ENCODE measurements at regions not wholly inside any gene's neighbourhood (a gene's known extent, or its start where the extent isn't known, plus 50 kb on each side); places are given as distances from the start of the nearest gene placed in this dataset.
A peak's percentile ranks its signal among the peaks of the same experiment; 100 is the strongest.
"Not testable (repeated sequence)": the region's sequence is repeated elsewhere in the genome, so short reads cannot be mapped to it uniquely, and the experiment has no call there.

DNA sequence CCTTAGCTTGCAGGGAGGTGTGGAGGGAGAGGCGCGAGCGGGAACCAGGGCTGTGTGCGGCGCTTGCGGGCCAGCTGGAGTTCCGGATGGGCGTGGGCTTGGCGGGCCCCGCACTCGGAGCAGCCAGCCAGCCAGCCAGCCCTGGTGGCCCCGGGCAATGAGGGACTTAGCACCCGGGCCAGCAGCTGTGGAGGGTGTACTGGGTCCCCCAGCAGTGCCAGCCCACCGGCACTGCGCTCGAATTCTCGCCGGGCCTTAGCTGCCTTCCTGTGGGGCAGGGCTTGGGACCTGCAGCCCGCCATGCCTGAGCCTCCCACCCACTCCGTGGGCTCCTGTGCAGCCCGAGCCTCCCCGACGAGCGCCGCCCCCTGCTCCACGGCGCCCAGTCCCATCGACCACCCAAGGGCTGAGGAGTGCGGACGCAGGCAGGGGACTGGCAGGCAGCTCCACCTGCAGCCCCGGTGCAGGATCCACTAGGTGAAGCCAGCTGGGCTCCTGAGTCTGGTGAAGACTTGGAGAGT lies 462.2 kb downstream of the ACTL7B start:
- DNase-seq, result not testable (repeated sequence)

DNA sequence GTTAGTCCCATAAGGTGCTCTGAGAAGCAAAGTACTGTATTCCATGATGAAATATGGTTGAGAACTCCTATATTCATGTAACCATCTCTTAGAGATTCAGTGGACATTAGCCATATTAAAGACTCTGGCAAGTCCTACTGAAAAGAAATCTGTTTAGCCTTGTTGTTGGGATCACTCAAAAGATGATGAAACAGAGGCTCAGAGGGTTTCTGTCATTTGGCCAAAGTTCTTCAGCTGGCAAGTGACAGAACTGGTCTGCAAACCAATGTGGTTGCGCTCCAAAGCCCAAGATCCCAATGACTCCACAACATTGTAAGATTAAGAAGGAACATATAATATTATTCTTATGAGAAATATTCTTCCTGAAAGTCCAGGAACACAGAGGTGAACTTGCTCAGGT lies 462.9 kb downstream of the ACTL7B start:
- DNase-seq, result no peak

DNA sequence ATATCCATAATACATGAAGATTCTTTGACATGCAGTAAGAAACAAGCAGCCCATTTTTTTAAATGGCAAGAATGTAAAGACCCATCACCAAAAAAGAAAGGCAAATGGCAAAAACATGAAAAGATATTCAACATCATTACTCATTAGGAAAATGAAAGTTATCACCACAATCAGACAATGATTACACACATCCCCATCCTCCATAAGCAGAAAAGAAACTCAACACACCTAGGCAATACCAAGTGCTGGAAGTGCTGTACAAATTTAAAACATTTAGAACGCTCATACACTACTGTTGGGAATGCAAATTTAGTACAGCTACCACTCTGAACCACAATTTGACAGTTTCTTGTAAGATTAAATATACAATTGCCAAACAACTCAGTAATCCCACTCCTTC lies 466.7 kb downstream of the ACTL7B start:
- no peak for DNase-seq

DNA sequence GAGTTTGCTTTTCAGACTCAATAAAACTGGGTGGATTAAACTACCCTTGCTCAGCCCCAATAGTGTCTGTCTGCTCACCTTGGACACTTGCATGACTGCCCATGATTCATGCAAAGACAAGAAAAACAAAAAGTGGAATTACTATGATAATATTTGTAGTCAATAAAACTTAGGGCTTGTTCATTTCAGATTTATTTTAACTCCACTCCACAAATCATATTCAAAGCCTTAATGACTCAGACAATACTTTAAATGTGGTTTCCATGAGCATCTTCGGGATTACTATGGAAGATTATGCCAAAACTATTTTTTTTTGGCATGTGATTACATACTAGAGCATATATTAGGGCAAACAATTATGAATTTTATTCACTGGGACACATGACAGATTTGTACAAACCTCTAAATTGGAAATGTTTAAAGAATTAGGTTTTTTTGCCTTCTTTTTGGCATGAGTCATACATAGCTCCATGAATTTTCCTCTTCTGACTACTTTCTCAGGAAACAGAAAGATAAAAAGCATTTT lies 468.9 kb downstream of the ACTL7B start:
- no peak for DNase-seq

DNA sequence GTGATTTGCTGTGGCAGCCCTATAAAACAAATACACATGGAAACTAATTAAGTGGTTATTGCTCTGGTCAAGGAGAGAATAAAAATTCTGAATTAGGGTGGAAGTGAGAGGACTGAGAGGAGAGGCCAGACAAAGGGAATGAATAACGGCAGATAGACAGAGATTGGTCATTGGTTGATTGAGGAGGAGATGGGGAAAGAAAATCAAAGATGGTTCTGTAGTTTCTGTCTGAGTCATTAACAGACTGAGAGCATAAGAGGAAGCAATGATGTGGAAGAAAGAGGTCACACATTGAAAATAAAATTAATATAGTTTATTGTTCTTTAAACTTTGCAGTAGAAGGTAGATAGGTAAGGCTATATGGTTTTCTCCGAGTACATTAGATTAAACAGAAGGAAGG lies 469.8 kb downstream of the ACTL7B start:
- DNase-seq, result no peak

DNA sequence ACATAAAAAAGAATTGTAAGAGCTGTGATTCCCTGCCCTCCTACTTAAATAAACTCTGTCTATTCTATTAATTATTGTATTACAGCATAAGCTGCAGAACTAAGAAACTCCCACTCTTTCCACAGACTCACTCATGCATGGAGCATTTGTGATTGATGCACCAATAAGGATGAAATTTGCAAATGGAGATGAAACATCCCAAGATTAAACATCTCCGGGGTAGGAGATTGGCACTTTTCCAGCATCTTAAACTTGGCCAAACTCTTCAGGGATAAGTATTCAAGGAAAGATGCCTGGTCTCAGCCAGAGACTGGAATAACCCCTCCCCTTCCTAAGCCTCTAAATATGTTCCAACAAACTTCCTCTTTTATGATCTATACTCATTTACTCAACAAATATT lies 472.0 kb downstream of the ACTL7B start:
- no peak for DNase-seq

DNA sequence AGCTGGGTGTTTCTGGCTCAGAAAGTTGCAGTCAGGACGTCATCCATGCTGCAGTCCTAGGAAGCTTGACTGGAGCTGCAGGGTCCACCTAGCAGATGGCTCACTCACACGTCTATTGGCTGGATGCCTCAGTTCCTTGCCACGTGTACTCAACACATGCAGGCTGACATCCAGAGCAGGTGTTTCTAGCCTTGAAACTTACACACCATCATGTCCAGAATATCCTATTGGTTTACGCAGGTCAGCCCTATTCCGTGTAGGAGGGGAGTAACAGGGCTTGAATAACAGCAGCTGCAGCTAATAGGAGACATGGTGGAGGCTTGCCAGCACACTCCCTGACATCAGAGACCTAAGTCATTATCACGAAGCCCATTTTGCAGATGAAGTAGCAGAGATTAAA lies 473.5 kb downstream of the ACTL7B start:
- no peak for DNase-seq

DNA sequence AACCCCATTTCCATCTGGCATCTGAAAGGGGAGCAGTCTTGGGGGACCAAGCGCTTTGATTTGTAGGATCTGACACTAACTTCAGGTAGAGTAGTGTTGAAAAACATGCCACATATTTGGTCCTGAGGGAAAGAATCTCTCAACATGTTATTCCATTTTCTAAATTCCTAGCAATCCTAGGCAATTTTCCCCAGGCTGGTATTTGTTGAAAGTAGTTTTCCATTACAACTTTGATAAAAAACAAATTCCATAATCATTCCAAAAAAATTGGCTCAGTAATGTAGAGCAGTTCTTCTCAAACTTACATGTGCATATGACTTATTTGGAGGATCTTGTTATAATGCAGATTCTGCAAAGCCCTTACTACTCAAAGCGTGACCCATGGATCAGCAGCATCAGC lies 477.9 kb downstream of the ACTL7B start:
- DNase-seq, result no peak

DNA sequence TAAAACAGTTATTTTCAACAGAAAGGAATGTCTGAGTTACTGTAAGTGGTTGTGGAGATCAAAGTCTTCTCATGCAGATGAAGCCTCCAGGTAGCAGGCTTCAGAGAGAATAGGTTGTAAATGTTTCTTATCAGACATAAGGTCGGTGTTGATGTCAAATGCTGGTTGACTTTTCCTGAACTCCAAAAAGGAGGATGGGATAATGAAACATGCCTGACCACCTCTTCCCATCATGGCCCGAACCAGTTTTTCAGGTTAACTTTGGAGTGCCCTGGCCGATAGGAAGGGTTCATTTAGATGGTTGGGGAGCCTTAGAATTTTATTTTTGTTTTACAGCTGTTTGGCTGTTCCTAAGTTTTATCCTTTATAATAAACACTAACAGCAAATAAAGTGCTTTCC lies 478.4 kb downstream of the ACTL7B start:
- DNase-seq, result no peak

DNA sequence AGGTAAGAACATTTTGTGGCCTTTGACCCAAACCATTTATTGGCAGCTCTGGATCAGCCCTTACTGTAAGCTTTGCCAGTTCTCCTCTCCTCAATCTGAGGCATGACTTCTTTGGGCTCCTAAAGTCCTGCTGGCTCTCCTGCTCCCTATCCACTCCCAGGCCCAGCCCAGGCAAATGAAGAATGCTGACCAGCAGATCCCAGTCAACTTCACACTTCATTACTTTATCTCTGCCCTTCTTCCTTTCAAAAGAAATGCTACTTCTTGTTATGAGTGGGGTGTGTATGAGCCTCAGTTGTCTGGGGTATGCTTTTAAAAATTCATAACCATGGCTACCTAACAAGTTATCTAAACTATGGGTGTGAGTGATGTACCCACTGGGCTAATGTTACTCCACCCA lies 479.6 kb downstream of the ACTL7B start:
- DNase-seq, result no peak

DNA sequence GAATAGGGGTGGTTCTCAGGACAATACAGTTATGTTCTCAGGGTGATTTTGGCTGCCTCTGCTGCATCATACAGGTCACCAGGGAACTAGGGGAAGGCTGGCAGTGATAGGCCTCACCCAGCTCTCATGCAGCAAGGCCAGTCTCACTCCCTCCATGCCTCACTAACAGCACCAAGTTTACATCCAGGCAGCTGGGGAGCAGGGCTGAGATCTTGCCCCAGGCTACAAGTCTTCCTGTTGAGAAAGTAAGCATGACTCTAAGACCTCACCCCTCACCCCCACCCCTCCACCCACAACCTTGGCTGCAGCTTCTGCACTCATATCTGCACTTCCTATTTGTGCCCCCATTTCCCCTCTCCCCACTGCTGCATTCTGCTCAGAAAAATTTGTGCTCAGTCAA lies 481.2 kb downstream of the ACTL7B start:
- DNase-seq, result no peak

DNA sequence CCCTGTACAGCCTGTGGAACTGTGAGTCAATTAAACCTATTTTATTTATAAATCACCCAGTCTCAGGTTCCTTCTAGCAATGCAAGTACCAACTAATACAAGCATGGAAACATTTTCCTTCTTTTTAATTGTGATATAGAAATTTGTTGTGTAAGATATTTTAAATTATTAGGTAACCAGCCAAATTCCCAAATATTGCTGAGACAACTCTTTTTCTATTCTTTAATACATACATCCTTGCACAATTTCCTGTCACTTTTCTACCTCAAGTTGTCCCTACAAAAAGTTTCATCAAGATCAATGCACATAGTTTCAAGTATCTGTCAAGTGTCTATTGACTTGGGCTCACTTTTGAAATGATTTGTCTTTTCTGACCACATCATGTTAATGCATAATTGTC lies 488.6 kb downstream of the ACTL7B start:
- DNase-seq, result no peak

DNA sequence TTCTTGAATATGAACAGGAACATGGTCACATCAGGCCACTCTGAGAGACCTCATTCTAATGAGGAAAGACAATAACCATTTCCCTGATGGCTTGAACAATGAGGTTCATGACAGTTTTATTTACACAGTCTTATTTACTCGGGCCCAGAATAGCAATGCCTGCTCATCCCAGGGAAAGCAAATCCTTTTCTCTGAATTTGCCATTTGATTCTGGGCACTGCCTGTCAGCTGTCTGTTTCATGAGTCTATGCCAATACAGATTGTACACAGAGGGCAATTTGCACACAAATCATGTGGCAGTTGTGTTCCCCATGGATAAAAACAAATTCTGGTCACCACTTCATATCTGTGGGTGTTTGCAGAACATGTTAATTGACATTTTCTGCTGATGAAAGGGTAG lies 492.5 kb downstream of the ACTL7B start:
- peak; percentile 92 for DNase-seq

DNA sequence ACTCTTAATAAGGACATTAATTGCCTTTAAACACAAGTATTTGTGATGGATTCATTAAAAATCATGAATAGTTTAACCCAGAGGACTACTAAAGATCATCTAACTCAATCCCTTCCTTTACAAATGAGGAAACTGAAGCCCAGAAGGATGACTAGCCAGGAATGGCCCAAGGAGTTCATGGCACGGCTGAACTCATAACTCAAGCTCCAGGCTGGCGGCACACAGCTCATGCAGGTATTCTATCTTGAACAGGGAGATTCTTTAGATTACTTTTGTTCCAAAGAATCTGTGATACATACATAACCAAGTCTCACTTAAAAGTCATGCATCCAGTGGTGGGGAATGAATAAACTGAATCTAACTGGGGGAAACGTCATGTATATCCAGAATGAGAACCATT lies 495.5 kb downstream of the ACTL7B start:
- DNase-seq, result no peak

DNA sequence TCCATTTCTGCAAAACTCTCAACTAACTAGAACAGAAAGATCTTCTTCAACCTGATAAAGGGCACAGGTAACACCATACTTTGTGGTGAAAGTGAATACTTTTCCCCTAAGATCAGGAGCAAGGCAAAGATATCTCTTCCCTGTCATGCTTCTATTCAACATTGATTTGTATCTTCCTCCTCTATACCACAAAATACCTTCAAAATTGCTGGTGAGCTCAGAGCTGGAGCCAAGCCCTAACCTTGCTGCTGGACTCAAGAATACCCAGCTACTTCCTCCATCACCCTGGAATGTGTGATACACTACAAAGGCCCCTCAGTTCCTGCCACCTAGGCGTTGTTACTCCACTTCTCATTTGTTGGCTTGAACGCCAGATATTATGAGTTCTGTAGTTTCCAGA lies 499.0 kb downstream of the ACTL7B start:
- no peak for DNase-seq

DNA sequence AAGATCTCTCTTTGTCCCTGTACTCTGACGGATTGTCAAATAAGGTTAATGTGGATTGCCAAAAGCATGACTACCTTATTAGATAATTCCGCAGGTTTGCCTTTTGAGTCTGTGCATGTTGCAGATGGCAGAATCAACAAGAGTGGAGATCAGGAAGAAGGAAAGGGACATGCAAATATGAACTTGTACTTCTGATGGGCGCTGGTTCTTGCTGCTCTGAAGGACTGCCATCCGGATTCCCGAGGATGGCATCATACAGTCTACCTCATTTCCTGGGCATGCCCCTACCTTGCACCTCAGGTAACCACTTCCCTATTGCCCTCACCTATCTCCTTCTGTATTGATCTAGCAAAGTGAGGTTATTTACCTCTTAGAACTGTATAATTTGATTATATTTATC lies 504.2 kb downstream of the ACTL7B start:
- no peak for DNase-seq

DNA sequence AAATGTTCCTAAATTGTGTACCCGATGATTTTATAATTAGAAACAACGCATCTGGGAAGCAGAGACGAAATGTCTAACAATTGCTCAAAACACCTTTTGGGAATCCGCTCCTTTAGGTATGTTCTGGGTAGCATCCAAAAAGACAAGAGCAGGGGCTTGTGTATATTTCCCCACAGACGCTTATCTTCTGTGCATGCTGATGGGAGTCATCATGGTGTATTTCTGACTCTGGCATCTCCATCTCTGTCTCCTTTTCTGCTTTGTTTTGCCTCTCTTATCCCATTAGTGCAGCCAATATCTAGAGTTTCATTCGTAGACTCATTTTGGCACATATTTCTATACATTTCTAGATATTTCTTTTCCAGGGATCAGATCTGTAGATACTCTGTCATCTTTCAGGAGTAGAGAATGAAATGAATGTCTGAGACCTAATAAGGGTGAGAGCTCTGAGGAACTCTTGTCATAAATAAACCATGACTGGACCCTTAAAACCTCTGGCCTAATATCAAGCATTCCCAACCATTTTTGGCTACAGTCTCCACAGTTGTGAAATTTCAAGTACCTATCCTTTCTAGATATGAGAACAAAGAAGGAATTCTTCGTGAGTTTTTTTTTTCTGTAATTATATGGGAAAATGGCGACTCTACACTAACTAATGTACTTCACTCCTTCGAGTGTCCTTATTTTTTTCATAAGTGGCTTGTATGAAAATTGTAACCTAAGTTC lies 508.2 kb downstream of the ACTL7B start:
- no peak for DNase-seq

DNA sequence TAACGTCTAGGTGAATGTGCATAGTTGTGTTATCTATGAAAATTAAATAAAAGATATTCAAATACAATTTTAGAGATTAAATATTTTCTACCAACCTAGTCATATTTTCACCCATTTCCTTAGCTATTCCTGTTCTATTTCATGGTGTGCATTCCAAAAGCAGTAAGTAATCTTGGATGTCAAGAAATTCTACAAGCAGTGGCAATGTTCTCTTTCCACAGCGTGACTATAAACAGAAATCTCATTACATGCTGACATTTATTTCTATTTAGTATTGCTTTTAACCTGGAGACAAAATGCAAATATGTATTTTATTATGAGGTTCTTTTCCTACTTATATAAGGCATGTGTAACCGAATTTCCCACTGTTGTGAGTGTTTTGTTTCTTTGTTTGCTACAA lies 510.0 kb downstream of the ACTL7B start:
- no peak for DNase-seq

DNA sequence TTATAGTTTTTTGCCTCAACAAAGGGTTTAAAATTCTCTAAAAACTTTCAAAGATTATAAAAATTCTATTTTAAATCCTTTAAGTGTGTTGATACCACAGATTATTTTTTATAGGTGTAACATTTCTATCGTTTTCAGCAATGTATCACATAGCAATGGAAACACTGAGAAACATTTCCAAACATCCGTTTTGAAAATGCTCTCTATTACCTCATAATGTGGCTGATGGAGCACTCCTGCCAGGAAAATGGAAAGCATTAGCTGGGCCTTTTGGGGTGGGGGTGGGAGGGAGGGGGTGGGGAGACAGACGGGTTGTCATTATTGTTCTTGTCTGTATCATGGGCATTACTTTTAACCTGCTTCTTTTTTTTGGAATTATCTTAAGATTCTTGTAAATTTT lies 516.5 kb downstream of the ACTL7B start:
- DNase-seq, result no peak

DNA sequence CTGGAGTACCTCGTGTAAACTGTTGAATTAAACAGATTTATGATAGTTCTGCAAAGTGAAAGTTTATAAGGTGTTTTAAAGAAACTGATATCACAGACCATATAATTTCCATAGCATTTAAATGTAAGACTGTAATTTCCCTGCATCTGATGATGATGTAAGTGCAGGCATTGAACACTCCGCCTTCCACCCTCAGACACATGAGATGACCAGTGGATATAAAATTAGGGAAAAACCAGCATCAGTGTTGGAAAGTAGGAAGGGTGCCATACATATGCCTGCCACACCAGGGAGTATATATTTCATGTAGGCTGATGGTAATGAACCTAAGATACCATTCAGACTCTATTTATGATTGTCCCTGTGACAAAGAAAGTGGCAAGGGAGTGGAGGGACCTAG lies 519.2 kb downstream of the ACTL7B start:
- no peak for DNase-seq

DNA sequence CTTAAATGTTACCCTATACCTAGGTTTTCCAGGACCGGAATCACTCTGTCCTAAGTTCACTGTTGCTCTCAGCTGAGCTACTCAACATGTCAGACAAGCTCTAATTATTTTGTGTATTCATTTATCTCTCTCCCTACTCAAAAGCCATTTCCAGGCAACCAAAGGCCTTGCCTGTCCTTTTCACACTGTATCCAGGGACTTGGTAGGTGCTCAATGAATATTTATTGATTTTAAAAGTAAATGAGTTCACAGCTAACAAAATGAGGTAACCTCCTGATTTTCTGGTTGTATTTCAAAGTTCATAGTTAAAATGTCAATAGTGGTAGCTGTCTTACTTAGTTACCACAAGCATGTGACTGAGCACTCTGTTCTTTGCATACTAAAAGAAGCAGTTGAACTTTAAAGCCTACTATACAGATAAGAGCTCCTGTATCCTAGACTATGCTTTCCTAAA lies 522.2 kb downstream of the ACTL7B start:
- no peak for DNase-seq

DNA sequence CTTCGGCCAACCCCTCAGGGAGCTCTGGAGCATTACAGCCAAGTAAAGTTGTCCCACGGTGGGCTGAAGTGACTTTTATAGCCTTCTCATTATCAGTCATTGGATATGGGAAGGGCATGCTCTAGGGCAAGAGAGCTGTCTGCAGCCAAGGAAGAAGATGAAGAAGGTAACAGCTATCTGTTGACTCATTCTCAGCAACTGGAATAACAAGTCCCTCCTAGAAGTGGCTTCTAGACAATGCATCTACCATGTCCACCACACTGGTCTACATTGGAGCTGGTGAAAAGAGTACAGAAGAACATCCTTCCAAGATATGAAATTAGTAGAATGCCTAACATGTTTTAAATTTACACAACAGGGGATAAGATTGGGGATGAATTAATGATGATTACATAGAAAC lies 524.2 kb downstream of the ACTL7B start:
- DNase-seq, result no peak

DNA sequence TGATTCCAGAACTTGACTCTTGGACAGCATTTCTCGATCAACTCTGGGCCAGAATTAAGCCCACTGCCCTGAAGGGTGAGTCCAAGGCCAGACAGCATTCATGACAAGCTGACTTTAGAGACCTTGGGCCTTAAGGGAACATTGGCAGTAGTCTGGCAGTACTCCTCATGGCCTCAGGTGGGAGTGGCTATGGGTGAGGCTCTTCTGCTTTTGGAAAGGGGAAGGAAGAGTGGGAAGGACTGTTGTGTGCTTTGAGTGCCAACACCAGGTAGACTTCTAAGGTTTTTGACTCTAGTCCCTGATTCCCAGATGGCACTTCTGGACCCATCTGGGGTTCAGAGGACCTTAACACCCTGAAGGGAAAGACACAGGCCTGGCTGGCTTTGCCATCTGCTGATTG lies 530.4 kb downstream of the ACTL7B start:
- no peak for DNase-seq

DNA sequence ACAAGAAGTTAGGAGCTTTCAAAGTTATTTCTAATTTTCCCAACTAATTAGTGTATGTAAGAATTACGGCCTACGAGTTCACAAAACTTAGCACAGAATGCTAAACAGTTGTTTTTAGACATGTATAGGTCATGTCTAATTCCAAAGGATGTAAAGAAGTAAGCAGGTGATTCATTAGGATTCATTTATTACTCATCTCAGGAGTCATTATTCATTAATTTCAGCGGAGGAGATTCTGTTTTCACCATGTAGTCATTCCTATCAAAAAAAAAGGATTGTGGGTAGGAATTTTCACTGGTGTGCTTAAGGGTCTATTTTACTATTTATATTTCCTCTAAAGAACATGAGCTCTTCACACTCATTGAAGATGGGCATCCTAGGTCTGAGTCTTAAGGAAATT lies 532.2 kb downstream of the ACTL7B start:
- no peak for DNase-seq

Measured in NCI-H748 treated with DMSO at 0.1 percent for 48 hours (cell line).